Choroid plexus epithelial cell (primary cell): ENCODE measurements at regions not wholly inside any gene's neighbourhood (a gene's known extent, or its start where the extent isn't known, plus 50 kb on each side); places are given as distances from the start of the nearest gene placed in this dataset.

ENCODE experiments used
- DNase-seq: peaks from one replicate; pipeline ENCODE4 v3.0.0-alpha.2; 2010; ENCODE audit warnings: low read depth
- H3K4me3 ChIP-seq: 2 replicates; pipeline ENCODE4 v1.5.1; 2011; ENCODE audit warnings: low read depth, mild to moderate bottlenecking, control low read depth, low read length, moderate library complexity
- TF ChIP-seq, protein P1 (sequence below): conservative IDR thresholded peaks from 2 replicates; pipeline ENCODE4 v1.5.1; 2011; ENCODE audit warnings: low read depth, mild to moderate bottlenecking, control low read depth, inconsistent platforms, low read length, moderate library complexity

DNA sequence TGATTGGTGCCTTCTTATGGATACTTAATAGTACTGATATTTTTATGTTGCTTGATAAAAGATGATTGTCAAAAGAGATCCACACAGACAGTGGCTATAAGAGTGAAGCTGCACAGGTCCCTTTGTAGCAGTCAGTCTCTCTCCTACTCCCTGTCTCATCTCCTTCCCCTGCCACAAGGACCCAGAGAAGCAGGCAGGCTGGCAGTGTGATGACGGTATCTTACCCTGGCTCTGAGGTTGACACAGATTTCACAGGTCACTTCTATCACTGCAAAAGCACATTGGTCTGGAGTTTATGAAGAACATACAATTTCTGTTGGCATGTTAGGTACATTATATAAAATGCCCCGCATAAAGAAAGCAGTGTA, 64.4 kb upstream of the AHR start:
- DNase-seq: peak; percentile 14
- H3K4me3 ChIP-seq: no peak overlapping the region

DNA sequence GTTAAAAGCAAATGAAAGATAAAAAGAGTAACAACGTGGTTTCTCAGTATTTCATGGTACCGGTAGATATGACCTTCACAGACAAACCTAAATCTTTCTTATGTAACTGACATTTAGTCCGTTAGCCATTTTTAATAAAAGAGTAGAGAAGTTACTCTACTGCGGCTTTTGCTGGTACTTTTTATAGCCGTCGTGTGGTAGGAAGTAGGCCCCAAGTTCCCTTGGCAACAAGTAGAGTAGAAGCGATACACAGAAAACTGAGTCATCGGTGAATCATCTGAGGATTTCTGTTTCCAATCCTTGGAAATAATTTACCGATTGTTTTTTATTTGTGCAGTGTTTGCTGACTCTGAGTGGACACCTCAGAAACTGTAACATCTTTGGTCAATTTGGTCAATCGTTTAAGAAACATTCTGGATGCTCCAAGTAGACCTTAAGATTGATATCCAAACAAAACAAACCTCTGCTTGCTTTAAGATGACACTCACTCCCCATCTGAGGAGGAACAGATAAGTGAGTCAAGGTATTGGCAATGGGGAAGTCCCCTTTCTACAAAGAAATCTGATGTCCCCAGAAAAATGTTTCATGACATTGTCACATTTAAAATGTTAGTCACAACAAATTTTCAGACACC, 63.9 kb upstream of the AHR start:
- peak; percentile 96 for DNase-seq
- H3K4me3 ChIP-seq: no peak overlapping the region
- TF ChIP-seq, protein P1, sequence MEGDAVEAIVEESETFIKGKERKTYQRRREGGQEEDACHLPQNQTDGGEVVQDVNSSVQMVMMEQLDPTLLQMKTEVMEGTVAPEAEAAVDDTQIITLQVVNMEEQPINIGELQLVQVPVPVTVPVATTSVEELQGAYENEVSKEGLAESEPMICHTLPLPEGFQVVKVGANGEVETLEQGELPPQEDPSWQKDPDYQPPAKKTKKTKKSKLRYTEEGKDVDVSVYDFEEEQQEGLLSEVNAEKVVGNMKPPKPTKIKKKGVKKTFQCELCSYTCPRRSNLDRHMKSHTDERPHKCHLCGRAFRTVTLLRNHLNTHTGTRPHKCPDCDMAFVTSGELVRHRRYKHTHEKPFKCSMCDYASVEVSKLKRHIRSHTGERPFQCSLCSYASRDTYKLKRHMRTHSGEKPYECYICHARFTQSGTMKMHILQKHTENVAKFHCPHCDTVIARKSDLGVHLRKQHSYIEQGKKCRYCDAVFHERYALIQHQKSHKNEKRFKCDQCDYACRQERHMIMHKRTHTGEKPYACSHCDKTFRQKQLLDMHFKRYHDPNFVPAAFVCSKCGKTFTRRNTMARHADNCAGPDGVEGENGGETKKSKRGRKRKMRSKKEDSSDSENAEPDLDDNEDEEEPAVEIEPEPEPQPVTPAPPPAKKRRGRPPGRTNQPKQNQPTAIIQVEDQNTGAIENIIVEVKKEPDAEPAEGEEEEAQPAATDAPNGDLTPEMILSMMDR: peak; percentile 9

More for the DNA sequence above, 64.4 kb upstream of the AHR start:
- TF ChIP-seq, protein P1: no peak

- H3K4me3 ChIP-seq: no peak overlapping the region
- no peak for DNase-seq
- TF ChIP-seq, protein P1: no peak
These were observed 62.3 kb upstream of the AHR start for GRCh38 chr7:17236171-17236570.

GRCh38 chr7:17236603-17237002, 61.8 kb upstream of the AHR start:
- DNase-seq: peak; percentile 23
- TF ChIP-seq, protein P1: no peak
- no peak overlapping the region for H3K4me3 ChIP-seq

DNA sequence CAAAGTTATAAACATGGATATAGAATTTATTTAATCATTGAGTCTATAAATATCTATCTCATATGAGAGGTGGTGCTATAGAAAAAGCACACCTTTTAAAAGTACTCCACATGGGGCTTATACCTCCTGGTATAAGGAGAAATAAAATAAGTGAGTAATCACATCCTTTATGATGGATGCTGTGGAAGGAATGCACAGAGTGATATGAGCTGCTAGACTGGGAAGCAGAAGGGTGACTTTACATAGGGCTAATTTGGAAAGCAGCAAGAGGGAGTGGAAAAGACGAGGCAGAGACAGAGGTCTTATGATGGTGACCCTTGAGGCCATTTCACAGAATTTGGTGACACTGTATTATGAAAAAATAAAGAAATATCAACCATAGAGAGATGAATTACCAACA, 59.4 kb upstream of the AHR start:
- H3K4me3 ChIP-seq: no peak overlapping the region
- DNase-seq: peak; percentile 36
- TF ChIP-seq, protein P1: no peak

- H3K4me3 ChIP-seq: no peak overlapping the region
- peak; percentile 73 for DNase-seq
- TF ChIP-seq, protein P1: no peak
These were observed 58.5 kb upstream of the AHR start for GRCh38 chr7:17239683-17240521.

- H3K4me3 ChIP-seq: no peak overlapping the region
- no peak for DNase-seq
- TF ChIP-seq, protein P1: no peak
These were observed 55.9 kb upstream of the AHR start for GRCh38 chr7:17242504-17242903.
